Left lung (tissue), 4 donors: ENCODE measurements at regions not wholly inside any gene's neighbourhood (a gene's known extent, or its start where the extent isn't known, plus 50 kb on each side); places are given as distances from the start of the nearest gene placed in this dataset.

Experiments used
- ATAC-seq: fragments of 200-7000 bp; cut with Tn5 transposase; one replicate; pipeline ENCODE4 v1.9.1; 2020; ENCODE audit warnings: moderate library complexity
- DNase-seq, 4 donors: peaks; one replicate each; pipeline ENCODE4 v3.0.0-alpha.2; 2013 to 2020
- H3K27ac ChIP-seq, 2 donors: fragments of 200-600 bp; sonication (generic) in 1 of 2; one replicate each; pipeline versions ENCODE4 v1.5.0 to v1.8.0; 2020 to 2021
- H3K27me3 ChIP-seq, 2 donors: fragments of 200-600 bp; sonication (generic) in 1 of 2; one replicate each; pipeline versions ENCODE4 v1.5.0 to v1.8.0; 2020 to 2021
- H3K36me3 ChIP-seq, 2 donors: fragments of 200-600 bp; sonication (generic) in 1 of 2; one replicate each; pipeline versions ENCODE4 v1.5.0 to v1.8.0; 2020 to 2021
- H3K4me1 ChIP-seq, 2 donors: fragments of 200-600 bp; one replicate each; pipeline ENCODE4 v1.8.0; 2021
- H3K4me3 ChIP-seq, 2 donors: fragments of 200-600 bp; sonication (generic) in 1 of 2; one replicate each; pipeline versions ENCODE4 v1.5.0 to v1.8.0; 2020 to 2021; ENCODE audit warnings: mild to moderate bottlenecking in 1 of 2
- H3K9me3 ChIP-seq, 2 donors: fragments of 200-600 bp; sonication (generic) in 1 of 2; one replicate each; pipeline versions ENCODE4 v1.5.0 to v1.8.0; 2020 to 2021
- intact Hi-C, 2 donors: fragments of 100-400 bp; cut with DNase I; formaldehyde crosslinking; loops; one replicate each; pipeline versions ENCODE4 v1.11.2 to v1.14.2; 2022
- TF ChIP-seq, protein P1 (sequence below), 2 donors: fragments of 200-600 bp; sonication (generic) in 1 of 2; IDR thresholded peaks; one replicate each; pipeline versions ENCODE4 v1.5.0 to v1.8.0; 2021; ENCODE audit warnings: antibody characterized with exemption in 2 of 2
- donor health status: DM: no; HTN: yes; CAD: no.
- donor health status: DM: no; HTN: no; CAD: no.

DNA sequence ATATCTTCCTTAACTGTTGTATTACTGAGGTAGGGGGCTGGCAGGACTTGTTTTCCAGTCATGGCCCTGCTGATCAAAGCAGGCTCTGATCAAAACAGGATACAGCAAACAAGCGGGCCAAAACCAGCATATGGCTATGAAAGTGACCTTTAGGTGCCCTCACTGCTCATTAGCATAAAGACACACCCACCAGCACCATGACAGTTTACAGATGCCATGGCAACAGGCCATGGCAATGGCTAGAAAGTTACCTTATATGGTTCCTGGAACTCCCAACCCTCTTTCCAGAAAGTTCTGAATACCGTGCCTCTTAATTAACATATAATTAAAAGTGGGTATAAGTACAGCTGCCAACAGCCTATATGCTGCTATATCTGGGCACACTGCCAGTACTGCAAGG is 551.4 kb upstream of the SGCG start:
- H3K4me1 ChIP-seq = no peaks in the 10 kb centered on the region
- ATAC-seq = no peak
- H3K36me3 ChIP-seq = no peaks in the 10 kb centered on the region
- peaks cover 0 to 23% of the 10 kb centered on the region in 2 donors for H3K9me3 ChIP-seq
- no peak overlapping the region for H3K4me3 ChIP-seq
- intact Hi-C loops = no loop called here
- no peak overlapping the region for H3K27ac ChIP-seq
- no peaks in the 10 kb centered on the region for H3K27me3 ChIP-seq
- no peak for DNase-seq
- TF ChIP-seq, protein P1, sequence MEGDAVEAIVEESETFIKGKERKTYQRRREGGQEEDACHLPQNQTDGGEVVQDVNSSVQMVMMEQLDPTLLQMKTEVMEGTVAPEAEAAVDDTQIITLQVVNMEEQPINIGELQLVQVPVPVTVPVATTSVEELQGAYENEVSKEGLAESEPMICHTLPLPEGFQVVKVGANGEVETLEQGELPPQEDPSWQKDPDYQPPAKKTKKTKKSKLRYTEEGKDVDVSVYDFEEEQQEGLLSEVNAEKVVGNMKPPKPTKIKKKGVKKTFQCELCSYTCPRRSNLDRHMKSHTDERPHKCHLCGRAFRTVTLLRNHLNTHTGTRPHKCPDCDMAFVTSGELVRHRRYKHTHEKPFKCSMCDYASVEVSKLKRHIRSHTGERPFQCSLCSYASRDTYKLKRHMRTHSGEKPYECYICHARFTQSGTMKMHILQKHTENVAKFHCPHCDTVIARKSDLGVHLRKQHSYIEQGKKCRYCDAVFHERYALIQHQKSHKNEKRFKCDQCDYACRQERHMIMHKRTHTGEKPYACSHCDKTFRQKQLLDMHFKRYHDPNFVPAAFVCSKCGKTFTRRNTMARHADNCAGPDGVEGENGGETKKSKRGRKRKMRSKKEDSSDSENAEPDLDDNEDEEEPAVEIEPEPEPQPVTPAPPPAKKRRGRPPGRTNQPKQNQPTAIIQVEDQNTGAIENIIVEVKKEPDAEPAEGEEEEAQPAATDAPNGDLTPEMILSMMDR (IDR thresholded peaks at IDR 0.05) = no peak

GRCh38 chr13:22642088-22642487 is 538.7 kb upstream of the SGCG start:
- DNase-seq = peak in 1 of 4 donors; percentile 50
- TF ChIP-seq, protein P1 (IDR thresholded peaks at IDR 0.05) = no peak
- Histone ChIP-seq H3K36me3 (no peaks in the 10 kb centered on the region), H3K27me3 (no peaks in the 10 kb centered on the region), H3K4me1 (no peaks in the 10 kb centered on the region), H3K9me3 (peaks cover 0 to 16% of the 10 kb centered on the region in 2 donors), H3K27ac (no peak overlapping the region), H3K4me3 (no peak overlapping the region)
- ATAC-seq = no peak
- intact Hi-C loops = no loop called here

DNA sequence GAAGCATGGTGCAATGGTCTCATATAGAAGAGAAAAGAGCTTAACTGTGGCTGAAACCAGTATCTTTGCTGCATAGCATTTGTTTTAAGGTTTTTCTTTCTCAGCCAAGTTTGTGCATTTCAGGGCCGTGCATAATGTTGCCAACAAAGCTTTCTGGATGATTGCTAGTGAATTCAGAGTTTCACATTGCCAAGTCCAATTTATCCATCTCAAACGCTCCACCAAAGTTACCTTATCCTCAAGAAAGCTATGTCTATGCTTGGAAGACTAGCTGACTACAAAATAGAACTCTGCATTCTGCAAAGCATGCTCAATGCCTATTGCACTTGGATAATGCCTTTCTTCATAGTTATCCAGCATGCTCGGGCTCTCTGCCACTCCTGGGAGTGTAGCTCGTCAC is 535.8 kb upstream of the SGCG start:
- Histone ChIP-seq H3K27ac (no peak overlapping the region), H3K36me3 (no peaks in the 10 kb centered on the region), H3K27me3 (no peaks in the 10 kb centered on the region), H3K4me1 (no peaks in the 10 kb centered on the region), H3K4me3 (no peak overlapping the region), H3K9me3 (peaks cover 0 to 16% of the 10 kb centered on the region in 2 donors)
- DNase-seq = no peak
- TF ChIP-seq, protein P1 (IDR thresholded peaks at IDR 0.05) = no peak
- ATAC-seq = no peak
- intact Hi-C loops = no loop called here

DNA sequence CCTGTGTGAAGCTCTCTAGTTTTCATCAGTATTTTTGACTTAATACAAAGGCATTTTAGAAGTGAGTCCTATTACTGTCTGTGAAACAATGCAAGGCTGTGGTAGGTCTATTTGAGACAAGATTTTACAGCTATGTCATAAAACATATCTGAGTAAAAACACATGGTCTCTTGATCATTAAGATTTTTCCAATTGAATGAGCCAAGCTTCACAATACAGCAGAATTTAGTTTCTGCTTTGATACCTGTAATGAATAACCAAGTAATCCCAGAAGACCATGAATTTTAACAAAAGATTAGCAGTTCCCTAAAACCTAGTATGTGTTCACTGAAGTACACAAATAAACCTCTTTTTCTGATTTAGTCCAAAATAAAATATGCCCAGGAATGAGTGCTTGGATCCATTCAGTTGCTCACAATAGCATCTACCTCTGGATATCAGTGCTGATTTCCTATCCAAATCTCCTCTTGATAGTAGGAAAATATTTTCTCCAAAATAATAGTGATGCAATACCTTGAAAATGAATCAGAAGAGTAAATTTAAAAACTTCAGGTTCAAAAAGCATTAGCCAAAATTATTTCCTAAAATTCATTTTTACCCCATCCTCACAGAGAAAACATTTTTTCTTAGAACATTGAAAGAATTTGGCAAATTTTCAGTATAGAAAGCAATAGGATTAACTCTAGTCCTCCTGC is 533.5 kb upstream of the SGCG start:
- intact Hi-C loops = no loop called here
- no peak for DNase-seq
- Histone ChIP-seq H3K4me3 (no peak overlapping the region), H3K27ac (no peak overlapping the region), H3K4me1 (no peaks in the 10 kb centered on the region), H3K9me3 (peaks cover 0 to 9% of the 10 kb centered on the region in 2 donors), H3K36me3 (no peaks in the 10 kb centered on the region), H3K27me3 (no peaks in the 10 kb centered on the region)
- no peak for ATAC-seq
- TF ChIP-seq, protein P1 (IDR thresholded peaks at IDR 0.05) = no peak

GRCh38 chr13:22648320-22648801 is 532.4 kb upstream of the SGCG start:
- no peaks in the 10 kb centered on the region for H3K27me3 ChIP-seq
- no peak overlapping the region for H3K27ac ChIP-seq
- ATAC-seq (peak; percentile 97), DNase-seq (peak; percentile 13 to 60 (median 46))
- peaks cover 0 to 5% of the 10 kb centered on the region in 2 donors for H3K9me3 ChIP-seq
- intact Hi-C loops = no loop called here
- TF ChIP-seq, protein P1 (IDR thresholded peaks at IDR 0.05) = no peak
- no peak overlapping the region for H3K4me3 ChIP-seq
- H3K36me3 ChIP-seq = no peaks in the 10 kb centered on the region
- H3K4me1 ChIP-seq = no peaks in the 10 kb centered on the region
